ENCODE measurements at regions not wholly inside any gene's neighbourhood (a gene's known extent, or its start where the extent isn't known, plus 50 kb on each side); places are given as distances from the start of the nearest gene placed in this dataset.

DNA sequence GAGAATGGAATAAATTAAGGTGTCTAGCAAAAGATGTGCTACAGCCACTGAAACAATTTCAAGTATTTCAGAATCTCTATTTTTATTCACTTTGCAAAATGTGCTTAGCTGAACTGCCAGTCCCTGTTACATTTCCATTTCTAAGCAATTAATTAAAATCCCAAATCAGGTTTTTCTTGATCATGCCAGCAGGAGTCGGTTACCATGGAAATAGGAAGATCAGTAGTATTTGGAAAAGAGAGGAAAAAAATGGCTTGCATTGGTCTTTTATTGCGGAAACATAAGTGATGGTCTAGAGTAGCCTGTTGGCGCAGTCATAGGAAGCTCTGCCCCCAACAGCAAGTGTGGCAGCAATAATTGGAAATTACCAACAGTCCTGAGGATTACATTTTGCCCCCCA lies 867.1 kb downstream of the GATA3 start:
- ATAC-seq = no peak
- 74% methylated on average over 3 of the region's 3 CpGs for WGBS (ENCODE audit: insufficient coverage)
- Histone ChIP-seq H3K27me3 (ENCODE audit: control insufficient read depth, insufficient read depth, low read length) (no peaks in the 10 kb centered on the region), H3K9me3 (ENCODE audit: control insufficient read depth, insufficient read depth, low read length) (no peaks in the 10 kb centered on the region), H3K4me1 (ENCODE audit: control insufficient read depth, insufficient read depth, low read length) (no peaks in the 10 kb centered on the region), H3K36me3 (ENCODE audit: control insufficient read depth, insufficient read depth, low read length) (no peaks in the 10 kb centered on the region), H3K27ac (ENCODE audit: low read length) (no peak overlapping the region), H3K4me3 (ENCODE audit: low read length) (no peak overlapping the region)
- Mint-ChIP-seq H3K4me1 (no peaks in the 10 kb centered on the region), H3K27me3 (ENCODE audit: low read depth in 2 of 2) (peaks cover 0 to 6% of the 10 kb centered on the region in 2 donors), H3K27ac (no peak overlapping the region), H3K4me3 (no peak overlapping the region), H3K9me3 (peaks cover 0 to 2% of the 10 kb centered on the region in 2 donors), H3K36me3 (no peaks in the 10 kb centered on the region)
- TF ChIP-seq, protein P1, sequence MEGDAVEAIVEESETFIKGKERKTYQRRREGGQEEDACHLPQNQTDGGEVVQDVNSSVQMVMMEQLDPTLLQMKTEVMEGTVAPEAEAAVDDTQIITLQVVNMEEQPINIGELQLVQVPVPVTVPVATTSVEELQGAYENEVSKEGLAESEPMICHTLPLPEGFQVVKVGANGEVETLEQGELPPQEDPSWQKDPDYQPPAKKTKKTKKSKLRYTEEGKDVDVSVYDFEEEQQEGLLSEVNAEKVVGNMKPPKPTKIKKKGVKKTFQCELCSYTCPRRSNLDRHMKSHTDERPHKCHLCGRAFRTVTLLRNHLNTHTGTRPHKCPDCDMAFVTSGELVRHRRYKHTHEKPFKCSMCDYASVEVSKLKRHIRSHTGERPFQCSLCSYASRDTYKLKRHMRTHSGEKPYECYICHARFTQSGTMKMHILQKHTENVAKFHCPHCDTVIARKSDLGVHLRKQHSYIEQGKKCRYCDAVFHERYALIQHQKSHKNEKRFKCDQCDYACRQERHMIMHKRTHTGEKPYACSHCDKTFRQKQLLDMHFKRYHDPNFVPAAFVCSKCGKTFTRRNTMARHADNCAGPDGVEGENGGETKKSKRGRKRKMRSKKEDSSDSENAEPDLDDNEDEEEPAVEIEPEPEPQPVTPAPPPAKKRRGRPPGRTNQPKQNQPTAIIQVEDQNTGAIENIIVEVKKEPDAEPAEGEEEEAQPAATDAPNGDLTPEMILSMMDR (IDR thresholded peaks at IDR 0.05) = no peak
- intact Hi-C loops (cut with micrococcal nuclease) = no loop called here
- no peak for DNase-seq

DNA sequence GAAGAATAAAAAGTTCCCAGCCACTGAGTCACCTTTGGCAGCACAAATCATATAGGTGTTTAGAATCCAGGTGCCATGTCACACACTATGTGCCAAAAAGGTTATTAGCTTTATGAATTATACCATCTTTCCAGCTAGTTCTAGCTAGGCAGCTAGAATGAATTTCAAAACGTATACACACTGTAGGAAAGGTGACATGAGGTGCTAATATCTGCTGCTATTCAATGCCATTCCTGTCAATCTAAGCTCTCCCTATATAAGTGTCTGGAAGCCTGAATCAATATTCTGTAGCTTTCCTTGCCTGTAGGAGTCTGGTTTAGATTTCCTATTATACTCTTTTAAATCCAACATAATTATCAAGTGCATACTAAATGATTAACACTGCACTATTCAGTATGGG lies 868.6 kb downstream of the GATA3 start:
- DNase-seq (no peak), ATAC-seq (no peak)
- Mint-ChIP-seq H3K27me3 (ENCODE audit: low read depth in 2 of 2) (peaks cover 0 to 6% of the 10 kb centered on the region in 2 donors), H3K27ac (no peak overlapping the region), H3K4me1 (no peaks in the 10 kb centered on the region), H3K36me3 (no peaks in the 10 kb centered on the region), H3K9me3 (peaks cover 0 to 2% of the 10 kb centered on the region in 2 donors), H3K4me3 (no peak overlapping the region)
- Histone ChIP-seq H3K36me3 (ENCODE audit: control insufficient read depth, insufficient read depth, low read length) (no peaks in the 10 kb centered on the region), H3K9me3 (ENCODE audit: control insufficient read depth, insufficient read depth, low read length) (no peaks in the 10 kb centered on the region), H3K27me3 (ENCODE audit: control insufficient read depth, insufficient read depth, low read length) (no peaks in the 10 kb centered on the region), H3K27ac (ENCODE audit: low read length) (no peak overlapping the region), H3K4me1 (ENCODE audit: control insufficient read depth, insufficient read depth, low read length) (no peaks in the 10 kb centered on the region), H3K4me3 (ENCODE audit: low read length) (no peak overlapping the region)
- no CpG with 5 or more reads among the region's 1 CpG for WGBS (ENCODE audit: insufficient coverage)
- TF ChIP-seq, protein P1 (IDR thresholded peaks at IDR 0.05) = no peak
- intact Hi-C loops (cut with micrococcal nuclease) = no loop called here

DNA sequence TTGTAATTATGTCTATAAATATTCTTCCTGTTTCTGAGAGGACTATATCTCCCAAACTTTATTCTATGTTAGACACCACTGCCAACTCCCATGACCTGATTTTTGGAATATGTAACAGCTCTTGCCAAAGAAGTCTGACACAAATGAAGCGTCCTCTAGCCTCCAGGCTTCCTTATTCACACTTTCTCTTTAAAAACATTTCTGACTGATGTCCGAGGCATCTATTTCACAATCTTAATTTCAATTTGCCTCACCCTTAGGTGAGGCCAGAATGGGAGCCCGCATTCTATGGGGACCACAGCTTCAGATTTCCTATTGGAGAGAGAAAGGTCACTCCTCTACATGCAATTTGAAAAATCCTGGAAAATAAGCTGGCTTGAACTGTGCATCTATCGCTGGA lies 873.2 kb downstream of the GATA3 start:
- TF ChIP-seq, protein P1 (IDR thresholded peaks at IDR 0.05) = no peak
- Mint-ChIP-seq H3K9me3 (peaks cover 2 to 5% of the 10 kb centered on the region in 2 donors), H3K27ac (no peak overlapping the region), H3K4me1 (no peaks in the 10 kb centered on the region), H3K36me3 (no peaks in the 10 kb centered on the region), H3K4me3 (no peak overlapping the region), H3K27me3 (ENCODE audit: low read depth in 2 of 2) (peaks cover 0 to 6% of the 10 kb centered on the region in 2 donors)
- Histone ChIP-seq H3K4me1 (ENCODE audit: control insufficient read depth, insufficient read depth, low read length) (no peaks in the 10 kb centered on the region), H3K36me3 (ENCODE audit: control insufficient read depth, insufficient read depth, low read length) (no peaks in the 10 kb centered on the region), H3K27me3 (ENCODE audit: control insufficient read depth, insufficient read depth, low read length) (no peaks in the 10 kb centered on the region), H3K9me3 (ENCODE audit: control insufficient read depth, insufficient read depth, low read length) (no peaks in the 10 kb centered on the region), H3K27ac (ENCODE audit: low read length) (no peak overlapping the region), H3K4me3 (ENCODE audit: low read length) (no peak overlapping the region)
- ATAC-seq = no peak
- no peak for DNase-seq
- intact Hi-C loops (cut with micrococcal nuclease) = no loop called here
- WGBS (ENCODE audit: insufficient coverage) = 52% methylated on average over 3 of the region's 4 CpGs

DNA sequence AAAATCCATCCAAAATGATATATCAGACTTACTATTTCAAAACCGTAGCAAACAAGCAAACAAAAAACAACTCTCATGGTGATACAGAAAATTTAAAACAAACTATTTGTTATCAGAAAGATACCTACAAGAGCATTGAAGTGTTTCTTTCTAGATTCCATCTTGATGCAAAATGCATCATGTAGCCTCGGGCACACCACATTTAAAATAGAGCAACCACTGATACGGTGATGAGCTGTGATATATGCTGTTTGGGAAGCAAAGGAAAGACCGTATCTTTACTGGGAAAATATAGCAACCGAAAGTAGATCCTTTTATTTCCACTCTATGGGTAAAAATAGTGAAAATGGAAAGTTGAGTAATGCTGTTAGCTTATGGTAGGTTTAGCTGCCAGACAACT lies 892.0 kb downstream of the GATA3 start:
- no peaks in the 10 kb centered on the region for H3K4me1 Mint-ChIP-seq
- no peak for DNase-seq
- intact Hi-C loops (cut with micrococcal nuclease) = no loop called here
- Histone ChIP-seq H3K27me3 (ENCODE audit: control insufficient read depth, insufficient read depth, low read length) (no peaks in the 10 kb centered on the region), H3K4me1 (ENCODE audit: control insufficient read depth, insufficient read depth, low read length) (no peaks in the 10 kb centered on the region), H3K4me3 (ENCODE audit: low read length) (no peak overlapping the region), H3K36me3 (ENCODE audit: control insufficient read depth, insufficient read depth, low read length) (no peaks in the 10 kb centered on the region), H3K27ac (ENCODE audit: low read length) (no peak overlapping the region), H3K9me3 (ENCODE audit: control insufficient read depth, insufficient read depth, low read length) (no peaks in the 10 kb centered on the region)
- 86% methylated on average over 3 of the region's 5 CpGs for WGBS (ENCODE audit: insufficient coverage)
- no peak for ATAC-seq
- H3K27ac Mint-ChIP-seq = no peak overlapping the region
- TF ChIP-seq, protein P1 (IDR thresholded peaks at IDR 0.05) = no peak
- H3K4me3 Mint-ChIP-seq = no peak overlapping the region
- H3K9me3 Mint-ChIP-seq = peaks cover 0 to 3% of the 10 kb centered on the region in 2 donors
- H3K36me3 Mint-ChIP-seq = no peaks in the 10 kb centered on the region
- no peaks in the 10 kb centered on the region for H3K27me3 Mint-ChIP-seq (ENCODE audit: low read depth in 2 of 2)
